ENCODE measurements at regions not wholly inside any gene's neighbourhood (a gene's known extent, or its start where the extent isn't known, plus 50 kb on each side); places are given as distances from the start of the nearest gene placed in this dataset. TPM values are rescaled to one million over a fixed set of nuclear protein-coding genes. Genes with fewer than 3 reads are reported as not detected.

- Histone ChIP-seq H3K4me2 (no peak overlapping the region), H3K27me3 (no peaks in the 10 kb centered on the region)
These were observed 51.5 kb upstream of the SLC22A15 start for GRCh38 chr1:115924770-115925169.

GRCh38 chr1:115925467-115925866 is 50.8 kb upstream of the SLC22A15 start:
- DNase-seq (ENCODE audit: low spot score): no peak
- WGBS (ENCODE audit: low lambda C conversion rate, missing lambda C conversion rate): 48% methylated on average over 6 of the region's 6 CpGs
- Histone ChIP-seq H3K4me3 (no peak overlapping the region), H3K79me2 (no peaks in the 10 kb centered on the region), H3K27me3 (no peaks in the 10 kb centered on the region), H3K36me3 (replicated peaks; ENCODE audit: insufficient read depth, low read depth) (no peaks in the 10 kb centered on the region), H3K27ac (no peak overlapping the region), H3K4me2 (no peak overlapping the region), H3K4me1 (ENCODE audit: insufficient read depth) (no peaks in the 10 kb centered on the region), H2AFZ (no peak overlapping the region), H4K20me1 (ENCODE audit: insufficient read depth, poor library complexity, severe bottlenecking) (no peaks in the 10 kb centered on the region), H3K9me3 (ENCODE audit: low read depth) (no peaks in the 10 kb centered on the region), H3K9me2 (replicated peaks; ENCODE audit: insufficient read depth) (no peaks in the 10 kb centered on the region)
- no peak for TF ChIP-seq EZH2 (IDR thresholded peaks at IDR 0.05; ENCODE audit: borderline replicate concordance)
- no peak for TF ChIP-seq CTCF (IDR thresholded peaks at IDR 0.05; ENCODE audit: poor library complexity)
- TF ChIP-seq EZH2phosphoT487 (IDR thresholded peaks at IDR 0.05; ENCODE audit: low read depth, severe bottlenecking, unreplicated experiment): no peak

More at GRCh38 chr1:115924770-115925169, 51.5 kb upstream of the SLC22A15 start:
- H3K36me3 ChIP-seq (replicated peaks; ENCODE audit: insufficient read depth, low read depth): no peaks in the 10 kb centered on the region
- H3K9me2 ChIP-seq (replicated peaks; ENCODE audit: insufficient read depth): no peaks in the 10 kb centered on the region
- DNase-seq (ENCODE audit: low spot score): no peak
- H3K4me1 ChIP-seq (ENCODE audit: insufficient read depth): no peaks in the 10 kb centered on the region
- no peak overlapping the region for H3K27ac ChIP-seq
- TF ChIP-seq CTCF (IDR thresholded peaks at IDR 0.05; ENCODE audit: poor library complexity): no peak
- no peak for TF ChIP-seq EZH2phosphoT487 (IDR thresholded peaks at IDR 0.05; ENCODE audit: low read depth, severe bottlenecking, unreplicated experiment)
- no peak for TF ChIP-seq EZH2 (IDR thresholded peaks at IDR 0.05; ENCODE audit: borderline replicate concordance)
- H3K9me3 ChIP-seq (ENCODE audit: low read depth): no peaks in the 10 kb centered on the region
- no peak overlapping the region for H3K4me3 ChIP-seq
- no peak overlapping the region for H2AFZ ChIP-seq
- WGBS (ENCODE audit: low lambda C conversion rate, missing lambda C conversion rate): 29% methylated on average over 5 of the region's 5 CpGs
- H3K79me2 ChIP-seq: no peaks in the 10 kb centered on the region
- H4K20me1 ChIP-seq (ENCODE audit: insufficient read depth, poor library complexity, severe bottlenecking): no peaks in the 10 kb centered on the region

Small RNA genes lying in the stretch of these regions (small RNA-seq; reads per million reads assigned to genes)
- not detected for gene AL357137.1

Data from hepatocyte (in vitro differentiated cells).